Ovary (tissue), 7 donors: ENCODE measurements at regions not wholly inside any gene's neighbourhood (a gene's known extent, or its start where the extent isn't known, plus 50 kb on each side); places are given as distances from the start of the nearest gene placed in this dataset.

Source experiments
- DNase-seq, 5 donors: peaks; one replicate each; pipeline ENCODE4 v3.0.0-alpha.2; 2019 to 2020
- H3K27ac ChIP-seq, 2 donors: fragments of 200-600 bp; one replicate each; pipeline versions ENCODE4 v1.5.1 to v1.8.0; 2019 to 2022
- H3K27me3 ChIP-seq: fragments of 200-600 bp; one replicate; pipeline ENCODE4 v1.8.0; 2022
- H3K36me3 ChIP-seq: fragments of 200-600 bp; sonication (generic); one replicate; pipeline ENCODE4 v1.5.1; 2019
- H3K4me1 ChIP-seq: one replicate; pipeline ENCODE4 v1.8.1; 2013; ENCODE audit warnings: mild to moderate bottlenecking, moderate library complexity; ENCODE audit not compliant: insufficient read depth
- H3K4me3 ChIP-seq: fragments of 200-600 bp; sonication (generic); one replicate; pipeline ENCODE4 v1.5.1; 2017
- H3K9me3 ChIP-seq, 2 donors: fragments of 200-600 bp in 1 of 2; sonication (generic) in 1 of 2; one replicate each; pipeline versions ENCODE4 v1.5.1 to v1.8.1; 2013 to 2019; ENCODE audit warnings: mild to moderate bottlenecking in 1 of 2, moderate library complexity in 1 of 2
- CTCF ChIP-seq, 3 donors: fragments of 450-650 bp in 2 of 3; fragments of 200-600 bp in 1 of 3; IDR thresholded peaks; one replicate each; pipeline versions ENCODE4 v1.5.1 to v1.8.0; 2016 to 2022; ENCODE audit warnings: antibody characterized with exemption in 3 of 3, mild to moderate bottlenecking in 1 of 3
- EP300 ChIP-seq: sonication (generic); formaldehyde crosslinking; IDR thresholded peaks from one replicate; pipeline ENCODE4 v1.6.1; 2017; ENCODE audit warnings: antibody characterized with exemption
- POLR2A ChIP-seq: fragments of 450-650 bp; IDR thresholded peaks from one replicate; pipeline ENCODE4 v1.6.1; 2017; ENCODE audit warnings: antibody characterized with exemption, mild to moderate bottlenecking, moderate library complexity
- WGBS, 3 donors: extraction: QIAGEN DNeasy Blood & Tissue Kit in 1 of 3; methylation state at CpG; one replicate each; pipeline versions ENCODE4 v1.1.5 to v1.1.7; 2013 to 2017; 5-methylcytosine and 5-hydroxymethylcytosine counted together
- intact Hi-C, 4 donors: fragments of 100-400 bp; cut with DNase I; formaldehyde crosslinking; loops; one replicate each; pipeline versions ENCODE4 v1.11.0 to v1.15.1; 2022 to 2023
- donor health status: DM: no; HTN: no; CAD: no; lungs with moderate emphysema.
- donor health status: DM: no; HTN: no; CAD: no.
- donor health status: Bipolar disorder and iron deficiency.
- donor health status: DM: no; HTN: no; CAD: no.
- donor health status: DM: yes; HTN: yes; CAD: no.

- Histone ChIP-seq H3K36me3 (no peaks in the 10 kb centered on the region), H3K4me1 (peaks cover 1% of the 10 kb centered on the region), H3K4me3 (no peak overlapping the region), H3K27me3 (no peaks in the 10 kb centered on the region), H3K9me3 (no peaks in the 10 kb centered on the region), H3K27ac (no peak overlapping the region)
- no peak for DNase-seq
- intact Hi-C loops, result no loop called here
- WGBS, 3 donors, result 67 to 92% (median 84%) methylated on average over 1 of the region's 1 CpG
- TF ChIP-seq EP300, result no peak
- TF ChIP-seq POLR2A, result no peak
Observed at GRCh38 chr1:187245201-187245600, 416.5 kb downstream of the PLA2G4A start.

GRCh38 chr1:187249196-187249595, 420.4 kb downstream of the PLA2G4A start:
- intact Hi-C loops, result no loop called here

GRCh38 chr1:187252923-187253322, 424.2 kb downstream of the PLA2G4A start:
- Histone ChIP-seq H3K4me1 (no peaks in the 10 kb centered on the region), H3K27me3 (no peaks in the 10 kb centered on the region), H3K27ac (no peak overlapping the region), H3K9me3 (no peaks in the 10 kb centered on the region), H3K4me3 (no peak overlapping the region), H3K36me3 (no peaks in the 10 kb centered on the region)
- DNase-seq, result no peak
- TF ChIP-seq CTCF (IDR thresholded peaks at IDR 0.05) (no peak), EP300 (no peak), POLR2A (no peak)
- intact Hi-C loops, result no loop called here
- WGBS, 3 donors, result 94 to 100% (median 96%) methylated on average over 1 of the region's 1 CpG

More at GRCh38 chr1:187249196-187249595, 420.4 kb downstream of the PLA2G4A start:
- H3K27me3 ChIP-seq, result no peaks in the 10 kb centered on the region
- H3K4me3 ChIP-seq, result no peak overlapping the region
- H3K27ac ChIP-seq, result no peak overlapping the region
- H3K9me3 ChIP-seq, result no peaks in the 10 kb centered on the region
- 87 to 93% (median 90%) methylated on average over 1 of the region's 1 CpG for WGBS, 3 donors
- peaks cover 1% of the 10 kb centered on the region for H3K4me1 ChIP-seq
- no peaks in the 10 kb centered on the region for H3K36me3 ChIP-seq
- DNase-seq, result no peak
- TF ChIP-seq EP300 (no peak), POLR2A (no peak), CTCF (IDR thresholded peaks at IDR 0.05) (no peak)

- H3K27ac ChIP-seq, result no peak overlapping the region
- DNase-seq, result no peak
- no peaks in the 10 kb centered on the region for H3K36me3 ChIP-seq
- no peaks in the 10 kb centered on the region for H3K27me3 ChIP-seq
- no peaks in the 10 kb centered on the region for H3K9me3 ChIP-seq
- intact Hi-C loops, result no loop called here
- no peaks in the 10 kb centered on the region for H3K4me1 ChIP-seq
- H3K4me3 ChIP-seq, result no peak overlapping the region
- 88 to 92% (median 88%) methylated on average over 3 of the region's 3 CpGs for WGBS, 3 donors
- no peak for TF ChIP-seq POLR2A
- TF ChIP-seq EP300, result no peak
- TF ChIP-seq CTCF (IDR thresholded peaks at IDR 0.05), result no peak
Observed at GRCh38 chr1:187257476-187257875, 428.7 kb downstream of the PLA2G4A start.

GRCh38 chr1:187261637-187262036, 432.9 kb downstream of the PLA2G4A start:
- Histone ChIP-seq H3K9me3 (no peaks in the 10 kb centered on the region), H3K36me3 (no peaks in the 10 kb centered on the region), H3K4me1 (no peaks in the 10 kb centered on the region), H3K4me3 (no peak overlapping the region), H3K27ac (no peak overlapping the region), H3K27me3 (no peaks in the 10 kb centered on the region)
- intact Hi-C loops, result no loop called here
- TF ChIP-seq EP300 (no peak), CTCF (IDR thresholded peaks at IDR 0.05) (no peak), POLR2A (no peak)
- no peak for DNase-seq
- 36 to 63% (median 50%) methylated on average over 3 of the region's 3 CpGs for WGBS, 3 donors
